NCI-H748 (cell line): ENCODE measurements at regions not wholly inside any gene's neighbourhood (a gene's known extent, or its start where the extent isn't known, plus 50 kb on each side); places are given as distances from the start of the nearest gene placed in this dataset.

ENCODE experiments used
- DNase-seq: peaks from one replicate; lab custom pipeline; 2025; ENCODE audit not compliant: unreplicated experiment; lab: John Stamatoyannopoulos, UW

DNA sequence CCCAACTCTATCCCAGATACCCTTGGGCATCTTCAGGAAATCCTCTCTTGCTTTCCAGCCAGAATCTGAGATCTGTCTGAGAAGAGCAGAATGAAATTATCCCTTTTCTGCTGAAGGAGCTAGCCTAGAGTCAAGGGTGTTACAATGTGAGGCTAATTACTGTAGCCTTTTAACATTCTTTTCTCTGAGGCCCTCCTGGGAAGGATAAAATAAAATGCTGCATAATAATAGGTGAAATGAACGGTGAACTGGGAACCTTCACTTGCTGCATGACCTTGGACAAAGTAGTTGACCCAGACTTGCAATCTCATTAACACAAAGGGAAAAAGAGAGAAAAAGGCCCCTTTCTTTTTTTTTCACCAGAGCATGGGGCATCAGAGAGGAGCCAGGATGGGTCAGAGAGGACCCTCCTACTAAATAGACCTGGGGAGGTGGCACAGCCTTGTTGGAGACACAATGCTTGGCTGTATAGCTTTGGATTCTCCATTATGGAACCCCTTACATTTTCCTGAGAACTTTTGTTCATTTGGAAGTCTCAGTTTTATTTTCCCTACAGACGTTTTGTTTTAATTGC is 137.0 kb upstream of the LIPC start:
- no peak for DNase-seq

DNA sequence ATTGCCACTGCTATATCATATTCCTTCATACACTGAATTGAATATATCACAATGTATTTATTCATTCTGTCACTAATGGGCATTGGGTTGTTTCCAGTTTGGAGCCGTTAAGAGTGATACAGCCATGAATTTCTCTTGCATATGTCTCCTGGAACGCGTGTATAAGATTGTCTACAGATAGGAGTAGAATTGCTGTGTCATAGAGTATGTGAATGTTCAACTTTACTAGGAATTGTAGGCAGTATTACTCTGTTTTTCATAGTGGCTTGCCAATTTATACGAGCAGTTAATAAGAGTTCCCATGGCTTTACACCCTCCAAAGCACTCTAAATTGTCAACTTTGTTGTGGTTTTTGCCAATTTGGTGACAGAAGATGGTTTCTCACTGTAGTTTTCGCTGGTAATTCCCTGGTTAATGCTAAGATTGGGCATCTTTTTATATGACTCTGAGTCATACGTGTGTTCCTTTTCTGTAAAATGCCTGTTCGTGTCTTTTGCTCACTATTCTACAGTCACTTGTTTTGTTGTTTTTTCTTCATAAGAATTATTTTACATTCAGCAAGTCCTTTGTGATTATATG is 136.1 kb upstream of the LIPC start:
- DNase-seq, result no peak

DNA sequence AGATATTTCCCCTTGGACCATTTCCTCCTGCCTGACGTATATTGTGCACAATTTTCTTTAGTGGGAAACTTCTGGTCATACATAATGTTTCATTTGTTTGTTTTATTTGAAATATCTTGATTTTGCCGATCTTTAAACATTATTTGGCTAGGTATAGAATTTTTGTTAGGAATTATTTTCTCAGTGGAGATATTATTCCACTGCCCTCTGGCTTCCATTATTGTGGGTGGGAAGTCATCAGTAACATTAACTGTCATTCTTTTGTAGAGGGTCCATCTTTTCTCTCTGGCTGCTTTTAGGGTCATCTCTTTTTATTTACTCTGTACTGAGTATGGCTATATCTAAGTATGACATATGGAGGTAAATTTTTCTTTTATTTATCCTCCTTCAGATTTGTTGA is 135.5 kb upstream of the LIPC start:
- DNase-seq, result no peak

DNA sequence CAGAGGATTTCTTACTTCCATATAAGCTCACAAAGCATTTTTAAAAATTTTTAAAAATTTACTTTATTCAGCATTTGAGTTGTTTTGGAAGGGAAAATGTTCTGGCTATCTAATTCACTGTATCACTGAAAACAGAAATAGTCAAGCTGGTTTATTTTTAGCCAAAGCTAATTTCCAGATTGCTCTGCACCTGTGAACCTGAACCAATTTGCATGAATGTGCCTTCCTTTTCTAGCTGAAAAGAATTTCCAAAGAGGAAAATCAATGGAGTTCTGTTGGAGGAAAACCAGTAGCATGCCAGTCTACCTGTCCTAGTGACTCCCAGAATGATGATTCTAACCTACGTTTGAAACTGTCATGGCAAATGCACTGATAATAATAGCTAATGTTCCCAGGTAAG is 134.2 kb upstream of the LIPC start:
- no peak for DNase-seq

DNA sequence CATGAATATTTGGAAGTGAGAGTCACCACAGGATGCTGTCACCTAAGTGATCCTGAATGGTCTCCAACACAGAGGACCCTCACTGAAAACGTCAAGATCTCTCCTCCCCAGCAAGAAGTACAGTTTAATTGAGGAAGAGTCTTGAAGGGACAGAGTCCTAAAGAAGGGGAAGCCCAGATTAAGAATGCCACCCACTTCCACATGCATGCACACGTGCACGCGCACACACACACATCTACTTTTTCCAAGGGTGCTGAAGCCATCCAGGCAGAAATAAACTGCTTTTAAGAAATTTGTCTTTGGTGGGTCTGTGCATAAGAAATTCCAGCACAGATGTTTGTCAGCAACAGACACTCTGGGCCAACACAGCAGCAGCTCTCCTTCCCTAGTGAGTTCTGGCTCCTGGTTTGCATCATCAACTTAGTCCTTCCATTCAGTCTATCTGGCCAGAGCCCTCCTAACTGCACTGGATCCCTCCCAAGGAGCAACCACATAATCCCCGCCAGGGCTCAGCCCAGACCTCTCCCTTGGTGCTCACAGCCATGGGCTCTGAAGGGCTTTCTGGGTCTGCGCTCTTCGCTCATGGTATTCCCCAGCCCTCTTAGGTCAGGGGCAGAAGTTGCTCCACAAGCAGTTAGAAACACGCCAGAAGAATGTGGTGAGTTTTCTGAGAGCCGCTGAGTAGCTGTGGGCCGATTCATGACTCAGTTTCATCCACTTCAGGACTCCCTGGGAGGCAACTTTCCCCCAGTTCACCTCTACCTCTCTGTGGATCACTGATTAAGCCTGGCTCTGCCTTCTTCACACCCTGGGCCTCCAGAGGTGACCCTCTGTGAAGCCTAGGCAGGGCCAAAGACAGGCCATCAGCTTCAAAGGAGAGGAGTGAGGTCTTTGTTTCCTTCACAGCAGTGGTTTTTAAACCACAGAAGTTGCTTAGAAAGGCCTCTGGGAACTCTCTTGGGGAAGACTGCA is 132.6 kb upstream of the LIPC start:
- no peak for DNase-seq

DNA sequence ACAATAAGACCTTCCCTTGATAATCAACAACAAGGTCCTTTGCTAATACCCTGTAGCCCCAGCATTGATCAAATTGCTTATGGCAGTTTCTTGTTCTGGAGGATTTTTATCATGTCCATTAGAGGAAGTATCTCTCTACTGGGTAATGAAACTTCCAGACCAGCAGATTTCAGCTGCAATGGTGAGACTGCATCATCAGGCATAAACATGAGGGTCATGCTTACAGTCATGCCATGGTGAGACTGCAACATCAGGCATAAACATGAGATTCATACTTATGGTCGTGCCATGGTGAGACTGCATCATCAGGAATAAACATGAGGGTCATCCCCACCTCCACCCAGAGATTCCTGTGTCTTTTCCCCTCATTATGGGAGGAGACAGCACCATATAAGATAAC is 129.0 kb upstream of the LIPC start:
- DNase-seq, result no peak

GRCh38 chr15:58303236-58303635 is 128.6 kb upstream of the LIPC start:
- DNase-seq, result no peak

GRCh38 chr15:58306591-58307312 is 125.0 kb upstream of the LIPC start:
- DNase-seq, result peak; percentile 71

GRCh38 chr15:58307313-58307961 is 124.4 kb upstream of the LIPC start:
- DNase-seq, result peak; percentile 77

DNA sequence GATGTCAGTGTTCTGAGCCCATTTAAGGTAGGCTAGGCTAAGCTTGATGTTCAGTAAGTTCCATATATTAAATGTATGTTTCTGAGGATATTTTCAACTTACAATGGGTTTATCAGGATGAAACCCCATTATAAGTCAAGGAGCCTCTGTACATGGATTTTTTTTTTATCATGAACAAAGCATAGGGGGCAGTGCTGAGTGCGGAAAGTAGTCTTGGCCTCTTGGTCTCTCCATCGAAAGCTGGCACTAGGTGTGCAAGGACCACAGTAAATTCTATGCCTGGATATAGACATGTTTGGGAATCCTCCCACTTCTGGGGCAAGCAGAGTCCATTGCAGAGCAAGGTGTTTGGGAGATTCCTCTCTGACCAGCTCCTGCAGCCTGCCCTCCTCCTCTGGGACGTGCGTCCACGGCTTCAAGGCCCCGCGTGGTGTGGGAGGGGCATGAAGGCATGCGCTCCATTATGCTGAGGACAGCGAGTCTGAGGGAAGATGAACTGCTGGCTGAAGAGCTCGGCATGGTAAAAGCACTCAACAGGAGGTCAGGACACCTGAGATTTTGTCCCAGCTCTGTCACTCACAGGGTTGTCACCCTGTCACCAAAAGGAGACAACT is 122.9 kb upstream of the LIPC start:
- peak; percentile 1 for DNase-seq

GRCh38 chr15:58309963-58310928 is 121.5 kb upstream of the LIPC start:
- DNase-seq, result no peak

- no peak for DNase-seq
These were observed 120.2 kb upstream of the LIPC start for GRCh38 chr15:58311556-58311955.

DNA sequence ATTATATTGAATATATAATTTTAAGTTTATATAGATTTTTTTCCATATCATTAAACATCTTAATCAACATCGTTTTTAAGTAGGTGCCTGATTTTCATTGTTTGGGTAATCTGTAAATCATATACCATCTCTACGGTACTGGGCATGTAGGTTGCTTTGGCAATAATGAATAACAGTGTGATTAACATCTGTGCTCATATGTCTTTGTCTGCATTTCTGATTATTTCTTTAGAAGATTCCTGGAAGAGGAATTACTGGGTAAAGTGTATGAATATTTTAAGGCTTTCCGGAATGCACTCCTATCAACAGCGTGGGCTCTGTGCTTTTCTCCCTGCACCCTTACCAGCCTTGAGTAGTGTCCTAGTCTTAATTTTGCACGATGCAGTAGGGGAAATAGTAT is 119.8 kb upstream of the LIPC start:
- DNase-seq, result no peak

DNA sequence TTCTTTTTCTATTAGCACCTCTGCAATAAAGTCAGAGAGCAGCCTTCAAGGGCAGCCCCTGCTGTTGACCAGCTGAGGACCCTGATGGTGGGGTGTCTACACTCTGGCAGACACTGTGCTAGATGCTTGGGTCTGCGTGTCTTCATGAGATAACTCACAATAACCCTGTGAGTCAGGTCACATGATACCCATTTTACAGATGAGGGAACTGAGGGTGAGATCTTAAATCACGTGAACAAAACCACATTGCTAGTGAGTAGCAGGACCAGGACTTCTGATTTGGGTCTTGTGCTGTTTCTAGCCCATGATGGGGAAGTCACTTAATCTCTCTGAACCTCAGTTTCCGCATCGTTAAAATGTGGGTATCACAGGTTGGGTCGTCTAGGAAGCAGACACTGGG is 118.5 kb upstream of the LIPC start:
- DNase-seq, result no peak

DNA sequence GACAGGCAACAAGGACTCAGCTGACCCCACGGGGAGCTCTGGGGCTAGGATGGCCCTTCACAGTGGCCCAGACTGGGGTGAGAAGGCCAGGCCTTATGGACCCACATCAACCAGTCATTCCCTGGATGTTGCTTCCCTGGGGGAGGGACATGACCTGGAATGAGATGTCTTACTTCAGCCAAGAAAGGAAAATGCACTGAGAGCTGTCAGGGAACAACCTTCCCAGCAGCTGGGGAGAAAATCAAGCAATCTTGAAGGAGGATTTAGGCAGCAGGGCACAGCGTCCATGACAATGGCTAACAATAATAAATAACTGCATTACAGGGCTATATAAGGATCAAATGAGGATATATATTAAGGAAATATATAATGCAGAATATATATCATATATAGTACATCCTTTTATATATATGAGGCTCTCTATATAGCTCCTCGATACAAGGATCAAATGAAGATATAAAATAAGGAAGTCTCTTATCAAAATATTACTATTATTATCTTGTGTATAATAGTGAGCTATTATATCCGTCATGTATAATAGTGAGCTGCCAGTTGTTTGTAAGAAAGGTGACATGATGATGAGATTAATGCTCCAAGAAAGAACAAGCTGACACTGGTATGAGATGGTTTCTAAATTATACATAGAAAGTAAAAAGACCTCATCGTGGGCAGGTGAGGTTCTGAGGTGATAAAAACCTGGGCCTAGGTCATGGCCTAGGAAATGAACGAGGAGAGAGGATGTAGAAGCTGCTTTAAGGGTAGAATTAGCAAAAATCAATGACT is 117.8 kb upstream of the LIPC start:
- DNase-seq, result no peak

- DNase-seq, result no peak
These were observed 117.1 kb upstream of the LIPC start for GRCh38 chr15:58314593-58315216.

DNA sequence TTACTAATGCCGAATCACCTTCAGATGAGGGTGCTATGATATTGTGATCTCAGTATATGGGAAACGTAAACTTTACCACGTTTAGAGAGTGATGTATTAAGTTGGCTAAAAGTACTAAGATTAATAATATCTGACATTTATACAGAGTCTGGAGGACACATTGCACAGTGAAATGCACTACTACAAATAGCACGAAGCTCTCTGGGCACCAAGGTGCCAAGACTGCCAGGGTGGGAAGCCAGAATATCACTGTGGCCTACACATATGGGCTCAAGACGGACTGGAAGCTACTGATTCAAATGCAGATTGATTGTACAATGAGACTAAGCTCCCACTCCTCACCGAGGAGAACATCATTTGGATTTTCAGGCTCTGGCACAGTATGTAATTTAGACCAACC is 113.3 kb upstream of the LIPC start:
- DNase-seq, result no peak

DNA sequence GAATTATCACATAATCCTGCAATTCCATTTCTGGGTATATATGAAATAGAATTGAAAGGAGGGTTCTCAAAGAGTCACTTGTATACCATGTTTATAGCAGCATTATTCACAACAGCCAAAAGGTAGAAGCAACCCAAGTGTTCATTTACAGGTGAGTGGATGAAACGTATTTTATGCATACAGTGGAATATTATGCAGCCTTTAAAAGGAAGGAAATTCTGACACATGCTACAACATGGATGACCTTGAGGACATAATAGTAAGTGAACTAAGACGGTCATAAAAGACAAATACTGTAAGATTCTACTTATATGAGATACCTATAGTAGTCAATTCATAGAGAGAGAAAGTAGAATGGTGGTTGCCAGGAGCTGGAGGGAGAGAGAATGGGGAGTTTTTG is 110.8 kb upstream of the LIPC start:
- DNase-seq, result no peak
